BE2C (cell line): ENCODE measurements at regions not wholly inside any gene's neighbourhood (a gene's known extent, or its start where the extent isn't known, plus 50 kb on each side); places are given as distances from the start of the nearest gene placed in this dataset.

Source experiments
- DNase-seq: peaks from one replicate; pipeline ENCODE4 v3.0.0-alpha.2; 2020
- H3K27me3 ChIP-seq: fragments of 250-450 bp; sonication (Bioruptor Pico); 2 replicates; pipeline ENCODE4 v1.5.1; 2020; ENCODE audit warnings: mild to moderate bottlenecking
- H3K36me3 ChIP-seq: fragments of 250-450 bp; sonication (Bioruptor Pico); 2 replicates; pipeline ENCODE4 v1.5.1; 2020; ENCODE audit warnings: mild to moderate bottlenecking
- H3K4me1 ChIP-seq: fragments of 250-450 bp; sonication (Bioruptor Pico); 2 replicates; pipeline ENCODE4 v1.5.1; 2020
- H3K4me3 ChIP-seq: 2 replicates; pipeline ENCODE4 v1.5.1; 2011; ENCODE audit warnings: low read depth, low read length
- H3K9me3 ChIP-seq: fragments of 250-450 bp; sonication (Bioruptor Pico); 2 replicates; pipeline ENCODE4 v1.5.1; 2020
- CTCF ChIP-seq: IDR thresholded peaks from 2 replicates; pipeline ENCODE4 v1.5.1; 2012; ENCODE audit warnings: mild to moderate bottlenecking, low read depth, low read length

- Histone ChIP-seq H3K27me3 (no peaks in the 10 kb centered on the region), H3K4me3 (no peak overlapping the region), H3K4me1 (no peaks in the 10 kb centered on the region; the same call in 1 of the 2 replicates), H3K36me3 (no peaks in the 10 kb centered on the region), H3K9me3 (no peaks in the 10 kb centered on the region)
- TF ChIP-seq CTCF = no peak
- DNase-seq = no peak
Observed at GRCh38 chr2:223107825-223108224, 55.8 kb downstream of the KCNE4 start.

DNA sequence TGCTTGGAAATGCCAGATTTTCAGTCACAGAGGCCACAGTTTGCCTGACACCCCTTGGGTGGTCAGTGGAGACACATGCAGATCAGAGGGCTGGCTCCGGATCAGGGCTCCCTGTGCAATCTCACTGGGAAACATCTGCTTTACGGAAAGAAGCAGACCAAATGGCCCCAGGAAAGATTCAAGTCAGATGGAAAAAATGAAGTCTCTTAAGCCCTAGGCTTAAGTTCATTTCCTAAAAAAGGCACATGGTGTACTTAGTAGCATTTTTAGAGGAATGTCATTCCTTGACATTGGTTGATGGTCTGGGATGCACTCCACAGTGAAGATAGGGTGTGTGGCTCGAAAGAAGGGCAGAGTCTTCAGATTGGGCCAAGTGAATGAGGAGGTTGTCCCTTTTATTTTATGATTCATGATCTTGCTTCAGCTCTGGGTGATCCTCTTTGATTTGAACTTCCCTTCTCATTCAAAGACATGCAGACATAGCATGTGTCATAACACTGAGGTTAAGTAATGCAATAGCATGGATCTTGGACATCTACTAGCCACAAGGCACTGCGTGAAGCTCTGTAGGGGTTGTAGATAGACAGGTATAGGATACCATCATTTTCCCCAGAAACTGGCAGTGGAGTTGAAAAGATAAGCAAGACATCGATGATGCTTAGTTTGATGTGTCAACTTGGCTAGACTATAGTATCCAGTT lies 56.5 kb downstream of the KCNE4 start:
- Histone ChIP-seq H3K4me1 (no peaks in the 10 kb centered on the region; the same call in 1 of the 2 replicates), H3K27me3 (no peaks in the 10 kb centered on the region), H3K9me3 (no peaks in the 10 kb centered on the region), H3K4me3 (no peak overlapping the region), H3K36me3 (no peaks in the 10 kb centered on the region)
- TF ChIP-seq CTCF = no peak
- no peak for DNase-seq

- H3K36me3 ChIP-seq = no peaks in the 10 kb centered on the region
- TF ChIP-seq CTCF = no peak
- H3K9me3 ChIP-seq = no peaks in the 10 kb centered on the region
- no peak overlapping the region for H3K4me3 ChIP-seq
- DNase-seq = no peak
- H3K27me3 ChIP-seq = no peaks in the 10 kb centered on the region
- no peaks in the 10 kb centered on the region; the same call in 1 of the 2 replicates for H3K4me1 ChIP-seq
Observed at GRCh38 chr2:223109341-223109740, 57.4 kb downstream of the KCNE4 start.

DNA sequence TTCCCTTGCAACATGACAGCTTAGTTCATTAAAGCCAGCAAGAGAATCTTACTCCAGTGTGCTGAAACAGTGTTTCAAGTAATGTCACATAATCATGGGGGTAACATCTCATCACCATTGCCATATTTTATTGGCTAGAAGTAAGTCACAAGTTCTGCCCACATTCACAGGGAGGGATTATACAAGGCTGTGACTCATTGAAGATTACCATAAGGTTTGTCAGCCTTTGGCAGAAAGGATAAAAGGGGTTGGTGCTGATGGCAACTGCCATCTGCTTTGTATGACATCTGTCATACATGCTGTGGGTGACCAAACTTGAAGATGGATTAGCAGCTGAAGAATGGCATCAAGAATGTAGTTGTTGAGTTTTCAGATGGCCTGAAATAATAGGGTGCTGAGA lies 61.2 kb downstream of the KCNE4 start:
- Histone ChIP-seq H3K27me3 (no peaks in the 10 kb centered on the region), H3K4me1 (peaks cover 1% of the 10 kb centered on the region), H3K9me3 (no peaks in the 10 kb centered on the region), H3K4me3 (no peak overlapping the region), H3K36me3 (no peaks in the 10 kb centered on the region)
- DNase-seq = no peak
- no peak for TF ChIP-seq CTCF

DNA sequence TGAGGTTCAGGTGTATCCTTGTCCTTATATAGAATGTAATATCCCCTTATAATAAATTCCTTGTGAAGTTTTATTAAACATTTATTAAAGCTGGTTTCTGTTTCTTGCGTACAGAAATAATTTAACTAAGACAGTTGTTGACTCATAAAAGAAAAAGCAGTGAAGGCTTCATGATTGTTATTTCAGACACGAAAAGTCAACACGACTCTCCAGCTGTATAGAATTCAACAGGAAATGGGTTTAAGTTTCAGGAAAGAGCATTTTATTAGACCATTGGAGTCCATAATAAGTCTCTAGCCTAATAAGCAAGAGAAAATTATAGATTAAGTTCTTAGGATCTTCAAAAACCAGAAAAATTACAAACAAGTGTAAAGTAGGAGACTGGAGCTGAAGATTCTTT lies 62.2 kb downstream of the KCNE4 start:
- Histone ChIP-seq H3K27me3 (no peaks in the 10 kb centered on the region), H3K4me1 (peaks cover 5% of the 10 kb centered on the region), H3K4me3 (no peak overlapping the region), H3K36me3 (no peaks in the 10 kb centered on the region), H3K9me3 (no peaks in the 10 kb centered on the region)
- DNase-seq = no peak
- TF ChIP-seq CTCF = no peak

- H3K4me1 ChIP-seq = peaks cover 5% of the 10 kb centered on the region
- H3K36me3 ChIP-seq = no peaks in the 10 kb centered on the region
- TF ChIP-seq CTCF = no peak
- no peak overlapping the region for H3K4me3 ChIP-seq
- H3K9me3 ChIP-seq = no peaks in the 10 kb centered on the region
- no peak for DNase-seq
- no peaks in the 10 kb centered on the region for H3K27me3 ChIP-seq
Observed at GRCh38 chr2:223114917-223115316, 62.9 kb downstream of the KCNE4 start.
